IgD-negative memory B cell (primary cell): ENCODE measurements at regions not wholly inside any gene's neighbourhood (a gene's known extent, or its start where the extent isn't known, plus 50 kb on each side); places are given as distances from the start of the nearest gene placed in this dataset.

Experiments used
- H3K27ac Mint-ChIP-seq, 3 donors: one replicate each; pipeline ENCODE4 v1.8.0; 2020 to 2022; ENCODE audit warnings: mild to moderate bottlenecking in 3 of 3, mixed read lengths in 3 of 3, moderate library complexity in 1 of 3
- H3K27me3 Mint-ChIP-seq: one replicate; pipeline ENCODE4 v1.8.0; 2021; ENCODE audit warnings: mixed read lengths
- H3K36me3 Mint-ChIP-seq: one replicate; pipeline ENCODE4 v1.8.0; 2020; ENCODE audit warnings: mild to moderate bottlenecking, mixed read lengths
- H3K4me1 Mint-ChIP-seq, 3 donors: one replicate each; pipeline ENCODE4 v1.8.0; 2020 to 2022; ENCODE audit warnings: mixed read lengths in 3 of 3, mild to moderate bottlenecking in 1 of 3
- H3K4me3 Mint-ChIP-seq, 4 donors: one replicate each; pipeline ENCODE4 v1.8.0; 2020 to 2022; ENCODE audit warnings: mild to moderate bottlenecking in 4 of 4, mixed read lengths in 4 of 4, moderate library complexity in 3 of 4
- H3K9me3 Mint-ChIP-seq, 3 donors: one replicate each; pipeline ENCODE4 v1.8.0; 2020 to 2021; ENCODE audit warnings: mixed read lengths in 3 of 3, mild to moderate bottlenecking in 1 of 3

GRCh38 chrX:7789200-7789599, 53.8 kb upstream of the VCX start:
- no peaks in the 10 kb centered on the region for H3K4me1 Mint-ChIP-seq
- no peak overlapping the region for H3K27ac Mint-ChIP-seq
- peaks cover 0 to 8% (median 1%) of the 10 kb centered on the region in 3 donors for H3K9me3 Mint-ChIP-seq
- H3K4me3 Mint-ChIP-seq = no peak overlapping the region
- H3K27me3 Mint-ChIP-seq = no peaks in the 10 kb centered on the region
- no peaks in the 10 kb centered on the region for H3K36me3 Mint-ChIP-seq

- Mint-ChIP-seq H3K4me3 (no peak overlapping the region), H3K27me3 (no peaks in the 10 kb centered on the region), H3K36me3 (no peaks in the 10 kb centered on the region), H3K9me3 (peaks cover 0 to 11% (median 1%) of the 10 kb centered on the region in 3 donors), H3K27ac (no peak overlapping the region), H3K4me1 (no peaks in the 10 kb centered on the region)
Measured at GRCh38 chrX:7788334-7788733, 54.6 kb upstream of the VCX start.

- no peak overlapping the region for H3K27ac Mint-ChIP-seq
- no peaks in the 10 kb centered on the region for H3K27me3 Mint-ChIP-seq
- no peaks in the 10 kb centered on the region for H3K4me1 Mint-ChIP-seq
- peaks cover 0 to 11% (median 3%) of the 10 kb centered on the region in 3 donors for H3K9me3 Mint-ChIP-seq
- H3K4me3 Mint-ChIP-seq = no peak overlapping the region
- no peaks in the 10 kb centered on the region for H3K36me3 Mint-ChIP-seq
Measured at GRCh38 chrX:7787714-7788113, 55.3 kb upstream of the VCX start.

GRCh38 chrX:7784580-7784979, 58.4 kb upstream of the VCX start:
- Mint-ChIP-seq H3K27ac (no peak overlapping the region), H3K36me3 (no peaks in the 10 kb centered on the region), H3K4me3 (no peak overlapping the region), H3K4me1 (no peaks in the 10 kb centered on the region), H3K9me3 (peaks cover 3 to 11% (median 3%) of the 10 kb centered on the region in 3 donors), H3K27me3 (no peaks in the 10 kb centered on the region)

- peaks cover 3 to 8% (median 5%) of the 10 kb centered on the region in 3 donors for H3K9me3 Mint-ChIP-seq
- H3K4me1 Mint-ChIP-seq = no peaks in the 10 kb centered on the region
- H3K27me3 Mint-ChIP-seq = no peaks in the 10 kb centered on the region
- H3K27ac Mint-ChIP-seq = no peak overlapping the region
- H3K4me3 Mint-ChIP-seq = no peak overlapping the region
- H3K36me3 Mint-ChIP-seq = peaks cover 2% of the 10 kb centered on the region
Measured at GRCh38 chrX:7779644-7780043, 63.3 kb upstream of the VCX start.

- Mint-ChIP-seq H3K4me1 (no peaks in the 10 kb centered on the region), H3K36me3 (peaks cover 2% of the 10 kb centered on the region), H3K27me3 (no peaks in the 10 kb centered on the region)
Measured at GRCh38 chrX:7775987-7776386, 67.0 kb upstream of the VCX start.

GRCh38 chrX:7771788-7772438, 71.1 kb upstream of the VCX start:
- Mint-ChIP-seq H3K27me3 (no peaks in the 10 kb centered on the region), H3K27ac (no peak overlapping the region), H3K9me3 (peaks cover 2 to 13% (median 5%) of the 10 kb centered on the region in 3 donors), H3K4me3 (no peak overlapping the region), H3K4me1 (no peaks in the 10 kb centered on the region), H3K36me3 (peaks cover 2% of the 10 kb centered on the region)

More at GRCh38 chrX:7775987-7776386, 67.0 kb upstream of the VCX start:
- H3K27ac Mint-ChIP-seq = no peak overlapping the region
- no peak overlapping the region for H3K4me3 Mint-ChIP-seq
- H3K9me3 Mint-ChIP-seq = peaks cover 0 to 7% (median 3%) of the 10 kb centered on the region in 3 donors

- no peak overlapping the region for H3K4me3 Mint-ChIP-seq
- H3K27ac Mint-ChIP-seq = no peak overlapping the region
- no peaks in the 10 kb centered on the region for H3K36me3 Mint-ChIP-seq
- H3K27me3 Mint-ChIP-seq = no peaks in the 10 kb centered on the region
- H3K9me3 Mint-ChIP-seq = no peaks in the 10 kb centered on the region
- H3K4me1 Mint-ChIP-seq = no peaks in the 10 kb centered on the region
Measured at GRCh38 chrX:7759830-7760229, 83.1 kb upstream of the VCX start.

GRCh38 chrX:7746856-7747255, 96.1 kb upstream of the VCX start:
- Mint-ChIP-seq H3K27me3 (no peaks in the 10 kb centered on the region), H3K4me3 (no peak overlapping the region), H3K4me1 (no peaks in the 10 kb centered on the region), H3K9me3 (peaks cover 0 to 3% (median 0%) of the 10 kb centered on the region in 3 donors), H3K36me3 (no peaks in the 10 kb centered on the region), H3K27ac (no peak overlapping the region)

GRCh38 chrX:7730071-7730470, 112.9 kb upstream of the VCX start:
- peaks cover 2% of the 10 kb centered on the region for H3K27me3 Mint-ChIP-seq
- H3K4me1 Mint-ChIP-seq = no peaks in the 10 kb centered on the region
- no peak overlapping the region for H3K27ac Mint-ChIP-seq
- no peaks in the 10 kb centered on the region for H3K36me3 Mint-ChIP-seq
- peaks cover 0 to 3% (median 0%) of the 10 kb centered on the region in 3 donors for H3K9me3 Mint-ChIP-seq
- no peak overlapping the region for H3K4me3 Mint-ChIP-seq

GRCh38 chrX:7720519-7720918, 122.5 kb upstream of the VCX start:
- peaks cover 0 to 3% (median 0%) of the 10 kb centered on the region in 3 donors for H3K9me3 Mint-ChIP-seq
- H3K27ac Mint-ChIP-seq = no peak overlapping the region
- no peak overlapping the region for H3K4me3 Mint-ChIP-seq

GRCh38 chrX:7714351-7714750, 128.6 kb upstream of the VCX start:
- Mint-ChIP-seq H3K9me3 (peaks cover 0 to 4% (median 1%) of the 10 kb centered on the region in 3 donors), H3K27ac (no peak overlapping the region), H3K36me3 (no peaks in the 10 kb centered on the region), H3K4me3 (no peak overlapping the region), H3K4me1 (no peaks in the 10 kb centered on the region), H3K27me3 (no peaks in the 10 kb centered on the region)

More at GRCh38 chrX:7720519-7720918, 122.5 kb upstream of the VCX start:
- H3K27me3 Mint-ChIP-seq = no peaks in the 10 kb centered on the region
- H3K4me1 Mint-ChIP-seq = no peaks in the 10 kb centered on the region
- H3K36me3 Mint-ChIP-seq = no peaks in the 10 kb centered on the region

- Mint-ChIP-seq H3K9me3 (peaks cover 0 to 4% (median 1%) of the 10 kb centered on the region in 3 donors), H3K27me3 (peaks cover 2% of the 10 kb centered on the region), H3K4me1 (no peaks in the 10 kb centered on the region), H3K27ac (no peak overlapping the region), H3K4me3 (no peak overlapping the region), H3K36me3 (no peaks in the 10 kb centered on the region)
Measured at GRCh38 chrX:7711167-7711566, 131.8 kb upstream of the VCX start.

- no peaks in the 10 kb centered on the region for H3K4me1 Mint-ChIP-seq
- no peak overlapping the region for H3K27ac Mint-ChIP-seq
- no peak overlapping the region for H3K4me3 Mint-ChIP-seq
- no peaks in the 10 kb centered on the region for H3K36me3 Mint-ChIP-seq
- H3K27me3 Mint-ChIP-seq = peaks cover 2% of the 10 kb centered on the region
- peaks cover 0 to 1% (median 1%) of the 10 kb centered on the region in 3 donors for H3K9me3 Mint-ChIP-seq
Measured at GRCh38 chrX:7709845-7710244, 133.1 kb upstream of the VCX start.

GRCh38 chrX:7706032-7706431, 136.9 kb upstream of the VCX start:
- Mint-ChIP-seq H3K27me3 (peaks cover 2% of the 10 kb centered on the region), H3K36me3 (no peaks in the 10 kb centered on the region), H3K4me3 (no peak overlapping the region), H3K27ac (no peak overlapping the region), H3K9me3 (no peaks in the 10 kb centered on the region), H3K4me1 (no peaks in the 10 kb centered on the region)

- Mint-ChIP-seq H3K9me3 (peaks cover 0 to 2% (median 0%) of the 10 kb centered on the region in 3 donors), H3K4me3 (no peak overlapping the region), H3K27me3 (peaks cover 2% of the 10 kb centered on the region), H3K4me1 (no peaks in the 10 kb centered on the region), H3K27ac (no peak overlapping the region), H3K36me3 (no peaks in the 10 kb centered on the region)
Measured at GRCh38 chrX:7704205-7704604, 138.8 kb upstream of the VCX start.
